COLO829 (cell line): ENCODE measurements at regions not wholly inside any gene's neighbourhood (a gene's known extent, or its start where the extent isn't known, plus 50 kb on each side); places are given as distances from the start of the nearest gene placed in this dataset.

Source experiments
- DNase-seq: peaks from one replicate; pipeline ENCODE4 v3.0.0; 2012; ENCODE audit warnings: low spot score

DNA sequence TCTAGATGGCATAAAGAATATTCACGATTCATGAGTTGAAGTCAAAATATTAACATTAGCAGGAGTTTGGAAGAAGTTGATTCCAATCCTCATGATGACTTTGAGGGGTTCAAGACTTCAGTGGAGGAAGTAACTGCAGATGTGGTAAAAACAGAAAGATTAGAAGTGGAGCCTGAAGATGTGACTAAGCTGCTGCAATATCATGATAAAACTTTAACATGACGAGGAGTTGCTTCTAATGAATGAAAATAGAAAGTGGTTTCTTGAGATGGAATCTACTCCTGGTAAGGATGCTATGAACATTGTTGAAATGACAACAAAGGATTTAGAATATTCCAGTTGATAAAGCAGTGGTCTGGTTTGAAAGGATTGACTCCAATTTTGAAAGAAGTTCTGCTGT is 70.1 kb upstream of the TMLHE start:
- no peak for DNase-seq

DNA sequence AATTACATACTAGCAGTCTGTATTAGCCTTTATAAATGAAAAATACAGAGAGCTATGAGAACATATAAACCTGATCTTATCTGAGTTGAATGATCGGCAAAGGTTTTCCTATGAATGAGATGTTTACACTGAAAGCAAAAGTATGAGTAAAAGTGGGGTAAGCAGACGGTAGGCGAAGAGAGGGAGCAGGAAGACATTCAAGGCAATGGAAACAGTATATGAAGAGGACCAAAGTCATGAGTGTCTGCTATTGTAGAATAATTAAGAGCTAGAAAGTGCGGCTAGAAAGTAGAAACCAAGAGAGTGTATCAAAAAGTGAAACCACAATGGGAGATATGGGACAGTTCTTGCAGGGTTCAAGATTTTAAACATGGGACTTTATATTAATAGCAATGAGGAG is 67.0 kb upstream of the TMLHE start:
- DNase-seq, result no peak

DNA sequence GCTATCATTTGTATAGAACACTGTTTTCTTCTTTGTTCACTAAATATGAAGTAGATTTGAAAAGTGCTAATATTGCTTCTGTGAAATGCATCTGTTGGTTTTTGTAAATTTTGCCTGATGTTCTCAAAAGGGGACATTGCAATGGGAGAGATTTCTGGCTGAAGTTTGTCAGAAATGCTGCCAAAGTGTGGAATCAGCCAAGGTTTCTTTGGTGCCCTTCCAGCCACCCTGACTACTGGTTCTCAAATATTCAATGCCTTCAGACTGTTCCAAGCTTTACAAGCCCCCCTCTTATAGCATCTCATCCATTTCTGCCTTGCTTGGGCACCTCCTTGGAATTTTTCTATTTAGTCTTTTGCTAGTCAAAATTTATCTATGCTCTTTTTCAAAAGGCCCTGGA is 60.6 kb upstream of the TMLHE start:
- no peak for DNase-seq

DNA sequence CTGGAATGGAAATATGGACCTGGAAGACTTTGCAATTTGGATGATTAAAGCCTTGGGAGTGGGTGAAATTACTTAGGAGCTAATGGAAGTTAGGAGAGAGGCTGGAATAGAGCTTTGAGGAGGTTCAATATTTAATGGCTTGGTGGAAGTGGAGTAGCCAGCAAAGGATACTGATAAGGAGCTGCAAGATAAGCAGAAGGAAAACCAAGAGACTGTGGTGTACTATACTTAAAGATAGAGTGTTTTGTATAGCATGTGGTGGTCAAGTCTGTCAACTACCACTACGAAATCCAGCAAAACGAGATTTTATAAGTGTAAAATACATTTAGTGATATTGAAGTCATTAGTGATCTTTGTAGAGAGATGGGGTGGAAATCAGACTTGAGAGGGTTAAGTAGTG is 54.0 kb upstream of the TMLHE start:
- no peak for DNase-seq
